ENCODE measurements at regions not wholly inside any gene's neighbourhood (a gene's known extent, or its start where the extent isn't known, plus 50 kb on each side); places are given as distances from the start of the nearest gene placed in this dataset.
A peak's percentile ranks its signal among the peaks of the same experiment; 100 is the strongest.

DNA sequence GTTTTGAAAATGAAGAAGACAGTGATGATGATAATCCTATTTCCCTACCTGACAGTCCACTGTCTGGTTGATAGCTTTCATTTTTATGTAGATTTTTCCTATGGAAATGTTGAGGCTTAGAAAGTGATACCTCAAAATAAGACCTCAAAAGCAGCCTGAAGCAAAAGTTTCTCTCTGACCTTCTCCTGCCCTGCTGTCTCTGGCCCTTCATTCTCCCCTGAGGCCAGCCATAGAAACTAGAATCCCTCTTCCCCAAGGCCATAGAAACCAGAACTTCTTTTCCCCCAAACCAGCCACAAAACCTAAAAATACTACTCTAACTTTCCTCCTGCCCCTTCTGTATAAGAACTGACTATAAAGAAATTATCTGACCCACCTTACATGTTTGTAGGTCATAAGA, 52.6 kb upstream of the GCM1 start (continued):
- TF ChIP-seq STAT5B (CRISPR knock-in tag; IDR thresholded peaks at IDR 0.05) (no peak), ZNF776 (CRISPR knock-in tag; IDR thresholded peaks at IDR 0.05) (no peak), ZNF20 (CRISPR knock-in tag; IDR thresholded peaks at IDR 0.05) (no peak)

DNA sequence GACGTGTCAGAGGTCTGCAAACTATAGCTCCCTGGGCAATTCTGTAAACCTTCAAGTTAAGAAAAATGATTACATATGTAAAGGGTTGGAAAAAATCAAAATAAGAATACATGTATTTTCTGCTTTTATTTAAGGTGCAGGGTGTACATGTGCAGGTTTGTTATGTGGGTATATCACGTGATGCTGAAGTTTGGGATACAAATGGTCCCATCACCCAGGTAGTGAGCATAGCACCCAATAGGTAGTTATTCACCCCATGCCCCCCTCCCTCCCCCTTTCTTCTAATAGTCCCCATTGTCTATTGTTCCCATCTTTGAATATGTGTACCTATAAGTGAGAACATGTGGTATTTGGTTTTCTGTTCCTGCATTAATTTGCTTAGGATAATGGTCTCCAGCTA, 51.1 kb upstream of the GCM1 start:
- no peaks in the 10 kb centered on the region for H3K27me3 ChIP-seq (ENCODE audit: control insufficient read depth in 1 of 2, insufficient read depth in 2 of 2, low read length in 2 of 2)
- H2AFZ ChIP-seq (ENCODE audit: low read length), result no peak overlapping the region
- ATAC-seq, result no peak
- H3K4me3 ChIP-seq (replicated peaks in 1 of 3; ENCODE audit: insufficient read depth in 1 of 3, low read depth in 2 of 3, low read length in 3 of 3), result no peak overlapping the region
- ChIA-PET CTCF (ENCODE audit: low intra/inter-chr PET ratio, low total read pairs) (no interaction called here), POLR2A (no interaction called here)
- H3K9ac ChIP-seq (ENCODE audit: insufficient read depth, low read depth, low read length), result no peak overlapping the region
- no peak overlapping the region for H3K27ac ChIP-seq (ENCODE audit: extremely low read length, insufficient read depth, low read length)
- no peak for DNase-seq (ENCODE audit: low spot score)
- no TSS peak for BruUV-seq (replicated peaks)
- intact Hi-C loops (cut with micrococcal nuclease; ENCODE audit: unreplicated experiment), result no loop called here
- no peaks in the 10 kb centered on the region for H3K36me3 ChIP-seq (replicated peaks in 1 of 2; ENCODE audit: control insufficient read depth in 1 of 2, insufficient read depth in 2 of 2, low read length in 2 of 2)
- H3K9me3 ChIP-seq (ENCODE audit: low read length), result no peaks in the 10 kb centered on the region
- no peak overlapping the region for H3K4me2 ChIP-seq (ENCODE audit: low read depth, low read length)
- no peaks in the 10 kb centered on the region for H3K79me2 ChIP-seq (ENCODE audit: insufficient read depth, low read length)
- FAIRE-seq, result no peak
- H3K4me1 ChIP-seq (ENCODE audit: insufficient read depth, low read length), result no peaks in the 10 kb centered on the region
- H4K20me1 ChIP-seq (ENCODE audit: insufficient read depth, low read length), result no peaks in the 10 kb centered on the region
- TF ChIP-seq, protein P1, sequence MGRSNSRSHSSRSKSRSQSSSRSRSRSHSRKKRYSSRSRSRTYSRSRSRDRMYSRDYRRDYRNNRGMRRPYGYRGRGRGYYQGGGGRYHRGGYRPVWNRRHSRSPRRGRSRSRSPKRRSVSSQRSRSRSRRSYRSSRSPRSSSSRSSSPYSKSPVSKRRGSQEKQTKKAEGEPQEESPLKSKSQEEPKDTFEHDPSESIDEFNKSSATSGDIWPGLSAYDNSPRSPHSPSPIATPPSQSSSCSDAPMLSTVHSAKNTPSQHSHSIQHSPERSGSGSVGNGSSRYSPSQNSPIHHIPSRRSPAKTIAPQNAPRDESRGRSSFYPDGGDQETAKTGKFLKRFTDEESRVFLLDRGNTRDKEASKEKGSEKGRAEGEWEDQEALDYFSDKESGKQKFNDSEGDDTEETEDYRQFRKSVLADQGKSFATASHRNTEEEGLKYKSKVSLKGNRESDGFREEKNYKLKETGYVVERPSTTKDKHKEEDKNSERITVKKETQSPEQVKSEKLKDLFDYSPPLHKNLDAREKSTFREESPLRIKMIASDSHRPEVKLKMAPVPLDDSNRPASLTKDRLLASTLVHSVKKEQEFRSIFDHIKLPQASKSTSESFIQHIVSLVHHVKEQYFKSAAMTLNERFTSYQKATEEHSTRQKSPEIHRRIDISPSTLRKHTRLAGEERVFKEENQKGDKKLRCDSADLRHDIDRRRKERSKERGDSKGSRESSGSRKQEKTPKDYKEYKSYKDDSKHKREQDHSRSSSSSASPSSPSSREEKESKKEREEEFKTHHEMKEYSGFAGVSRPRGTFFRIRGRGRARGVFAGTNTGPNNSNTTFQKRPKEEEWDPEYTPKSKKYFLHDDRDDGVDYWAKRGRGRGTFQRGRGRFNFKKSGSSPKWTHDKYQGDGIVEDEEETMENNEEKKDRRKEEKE (IDR thresholded peaks at IDR 0.05), result no peak
- TF ChIP-seq SRSF1 (optimal IDR thresholded peaks at IDR 0.05; ENCODE audit: low read depth, low read length) (no peak), PITX1 (CRISPR knock-in tag; IDR thresholded peaks at IDR 0.05) (no peak), SOX6 (IDR thresholded peaks at IDR 0.05) (no peak), SOX6 (CRISPR knock-in tag; IDR thresholded peaks at IDR 0.05) (no peak), MAZ (IDR thresholded peaks at IDR 0.05; ENCODE audit: borderline replicate concordance, low read depth, low read length) (no peak), MAZ (CRISPR knock-in tag; IDR thresholded peaks at IDR 0.05; ENCODE audit: low read depth) (no peak), ZNF616 (CRISPR knock-in tag; IDR thresholded peaks at IDR 0.05; ENCODE audit: low read depth) (no peak), HNRNPK (IDR thresholded peaks at IDR 0.05; ENCODE audit: low read depth, low read length, poor library complexity, severe bottlenecking) (peak; percentile 38), RAD51 (IDR thresholded peaks at IDR 0.05; ENCODE audit: borderline replicate concordance) (peak; percentile 58; the same call in 1 of the 2 replicates)
- TF ChIP-seq, protein P2, sequence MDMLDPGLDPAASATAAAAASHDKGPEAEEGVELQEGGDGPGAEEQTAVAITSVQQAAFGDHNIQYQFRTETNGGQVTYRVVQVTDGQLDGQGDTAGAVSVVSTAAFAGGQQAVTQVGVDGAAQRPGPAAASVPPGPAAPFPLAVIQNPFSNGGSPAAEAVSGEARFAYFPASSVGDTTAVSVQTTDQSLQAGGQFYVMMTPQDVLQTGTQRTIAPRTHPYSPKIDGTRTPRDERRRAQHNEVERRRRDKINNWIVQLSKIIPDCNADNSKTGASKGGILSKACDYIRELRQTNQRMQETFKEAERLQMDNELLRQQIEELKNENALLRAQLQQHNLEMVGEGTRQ (IDR thresholded peaks at IDR 0.05; ENCODE audit: low read depth, low read length), result 0 out of 2 replicates have a peak, but pooled peaks have one; percentile 23
- TF ChIP-seq, protein P2 (CRISPR knock-in tag; IDR thresholded peaks at IDR 0.05; ENCODE audit: borderline replicate concordance), result no peak
- WGBS (ENCODE audit: low lambda C conversion rate), result 32% methylated on average over 2 of the region's 2 CpGs
- in situ Hi-C loops (cut with HindIII; ENCODE audit: extremely low pct_ligation_motif_present, low pct_unique_long_range_greater_than_20kb), result no loop called here

All from HepG2 (cell line).